Hepatocyte (in vitro differentiated cells): ENCODE measurements at regions not wholly inside any gene's neighbourhood (a gene's known extent, or its start where the extent isn't known, plus 50 kb on each side); places are given as distances from the start of the nearest gene placed in this dataset.

Source experiments
- CTCF ChIP-seq: fragments of 200-600 bp; sonication (generic); IDR thresholded peaks from 2 replicates; pipeline ENCODE4 v1.5.1; 2016; ENCODE audit warnings: antibody characterized with exemption, mild to moderate bottlenecking; ENCODE audit not compliant: poor library complexity
- EZH2 ChIP-seq: fragments of 200-600 bp; sonication (generic); IDR thresholded peaks from 2 replicates; pipeline ENCODE4 v1.6.1; 2016; ENCODE audit warnings: antibody characterized with exemption, mild to moderate bottlenecking, borderline replicate concordance

- TF ChIP-seq EZH2 = no peak
- no peak for TF ChIP-seq CTCF
Observed at GRCh38 chr20:58146746-58147140, 81.7 kb downstream of the ANKRD60 start.
